Activated CD4-positive, alpha-beta T cell treated with anti-CD3 and anti-CD28 coated beads for 4 hours (primary cell): ENCODE measurements at regions not wholly inside any gene's neighbourhood (a gene's known extent, or its start where the extent isn't known, plus 50 kb on each side); places are given as distances from the start of the nearest gene placed in this dataset.

ENCODE experiments used
- DNase-seq, 2 donors: peaks; one replicate each; pipeline ENCODE4 v3.0.0-alpha.2; 2020

- no peak for DNase-seq
Measured at GRCh38 chr14:71363946-71364925, 457.0 kb downstream of the PCNX1 start.

GRCh38 chr14:71365361-71365760 lies 458.1 kb downstream of the PCNX1 start:
- DNase-seq: no peak

GRCh38 chr14:71366861-71367260 lies 459.6 kb downstream of the PCNX1 start:
- DNase-seq: no peak

- DNase-seq: no peak
Measured at GRCh38 chr14:71371711-71372396, 464.6 kb downstream of the PCNX1 start.

- no peak for DNase-seq
Measured at GRCh38 chr14:71372411-71372838, 465.2 kb downstream of the PCNX1 start.

- no peak for DNase-seq
Measured at GRCh38 chr14:71373773-71374172, 466.5 kb downstream of the PCNX1 start.

GRCh38 chr14:71374989-71375388 lies 467.7 kb downstream of the PCNX1 start:
- no peak for DNase-seq

GRCh38 chr14:71377099-71377498 lies 469.8 kb downstream of the PCNX1 start:
- no peak for DNase-seq

- DNase-seq: no peak
Measured at GRCh38 chr14:71380271-71380670, 473.0 kb downstream of the PCNX1 start.

GRCh38 chr14:71381814-71382213 lies 474.6 kb downstream of the PCNX1 start:
- DNase-seq: no peak

GRCh38 chr14:71382315-71382714 lies 475.1 kb downstream of the PCNX1 start:
- DNase-seq: no peak

GRCh38 chr14:71383510-71383909 lies 476.3 kb downstream of the PCNX1 start:
- no peak for DNase-seq

GRCh38 chr14:71384007-71384845 lies 477.0 kb downstream of the PCNX1 start:
- DNase-seq: no peak

- no peak for DNase-seq
Measured at GRCh38 chr14:71387753-71388152, 480.5 kb downstream of the PCNX1 start.

- no peak for DNase-seq
Measured at GRCh38 chr14:71388336-71388735, 481.1 kb downstream of the PCNX1 start.

- no peak for DNase-seq
Measured at GRCh38 chr14:71388862-71389261, 481.6 kb downstream of the PCNX1 start.

- DNase-seq: no peak
Measured at GRCh38 chr14:71394386-71394785, 487.1 kb downstream of the PCNX1 start.

GRCh38 chr14:71395151-71395604 lies 487.9 kb downstream of the PCNX1 start:
- DNase-seq: no peak

- no peak for DNase-seq
Measured at GRCh38 chr14:71395636-71396035, 488.4 kb downstream of the PCNX1 start.

GRCh38 chr14:71396050-71396677 lies 488.9 kb downstream of the PCNX1 start:
- no peak for DNase-seq

- DNase-seq: no peak
Measured at GRCh38 chr14:71397371-71397770, 490.1 kb downstream of the PCNX1 start.

GRCh38 chr14:71398450-71398849 lies 491.2 kb downstream of the PCNX1 start:
- no peak for DNase-seq
